Frontal cortex (tissue), 3 donors: ENCODE measurements at regions not wholly inside any gene's neighbourhood (a gene's known extent, or its start where the extent isn't known, plus 50 kb on each side); places are given as distances from the start of the nearest gene placed in this dataset.

ENCODE experiments used
- DNase-seq, 2 donors: peaks; one replicate each; pipeline ENCODE4 v3.0.0; 2012; ENCODE audit warnings: low spot score in 2 of 2
- FAIRE-seq: peaks from 2 replicates; lab custom pipeline; 2012; peaks lifted over from hg19 to GRCh38; lab: Jason Lieb, UNC
- donor health status: control.
- donor health status: control.
- donor health status: control.

GRCh38 chr10:21334891-21335696 is 190.4 kb downstream of the SKIDA1 start:
- FAIRE-seq (no peak), DNase-seq (no peak)

GRCh38 chr10:21330628-21331020 is 194.9 kb downstream of the SKIDA1 start:
- FAIRE-seq = no peak
- DNase-seq = no peak

- FAIRE-seq = no peak
- no peak for DNase-seq
These were observed 195.4 kb downstream of the SKIDA1 start for GRCh38 chr10:21329995-21330627.

- DNase-seq = no peak
- FAIRE-seq = no peak
These were observed 198.0 kb downstream of the SKIDA1 start for GRCh38 chr10:21327289-21327993.

- FAIRE-seq = no peak
These were observed 198.7 kb downstream of the SKIDA1 start for GRCh38 chr10:21326594-21327288.

GRCh38 chr10:21318540-21319167 is 206.8 kb downstream of the SKIDA1 start:
- no peak for FAIRE-seq

More at GRCh38 chr10:21326594-21327288, 198.7 kb downstream of the SKIDA1 start:
- DNase-seq = no peak

GRCh38 chr10:21317902-21318301 is 207.6 kb downstream of the SKIDA1 start:
- no peak for DNase-seq
- FAIRE-seq = no peak

More at GRCh38 chr10:21318540-21319167, 206.8 kb downstream of the SKIDA1 start:
- DNase-seq = no peak

GRCh38 chr10:21315645-21316220 is 209.7 kb downstream of the SKIDA1 start:
- FAIRE-seq (no peak), DNase-seq (no peak)

- no peak for DNase-seq
- FAIRE-seq = no peak
These were observed 210.4 kb downstream of the SKIDA1 start for GRCh38 chr10:21314906-21315644.

GRCh38 chr10:21314111-21314626 is 211.3 kb downstream of the SKIDA1 start:
- DNase-seq = no peak
- no peak for FAIRE-seq

GRCh38 chr10:21313691-21314090 is 211.8 kb downstream of the SKIDA1 start:
- DNase-seq (no peak), FAIRE-seq (no peak)

- no peak for DNase-seq
- no peak for FAIRE-seq
These were observed 214.1 kb downstream of the SKIDA1 start for GRCh38 chr10:21311426-21311825.

GRCh38 chr10:21309427-21309826 is 216.1 kb downstream of the SKIDA1 start:
- no peak for DNase-seq

GRCh38 chr10:21308946-21309345 is 216.5 kb downstream of the SKIDA1 start:
- FAIRE-seq (no peak), DNase-seq (no peak)

More at GRCh38 chr10:21309427-21309826, 216.1 kb downstream of the SKIDA1 start:
- FAIRE-seq = no peak

- no peak for FAIRE-seq
- DNase-seq = no peak
These were observed 217.5 kb downstream of the SKIDA1 start for GRCh38 chr10:21308018-21308417.

- DNase-seq (no peak), FAIRE-seq (no peak)
These were observed 220.9 kb downstream of the SKIDA1 start for GRCh38 chr10:21304608-21305007.

GRCh38 chr10:21304198-21304597 is 221.3 kb downstream of the SKIDA1 start:
- no peak for FAIRE-seq
- no peak for DNase-seq

GRCh38 chr10:21300551-21300950 is 224.9 kb downstream of the SKIDA1 start:
- DNase-seq = no peak
- FAIRE-seq = no peak
